ENCODE measurements at regions not wholly inside any gene's neighbourhood (a gene's known extent, or its start where the extent isn't known, plus 50 kb on each side); places are given as distances from the start of the nearest gene placed in this dataset.

DNA sequence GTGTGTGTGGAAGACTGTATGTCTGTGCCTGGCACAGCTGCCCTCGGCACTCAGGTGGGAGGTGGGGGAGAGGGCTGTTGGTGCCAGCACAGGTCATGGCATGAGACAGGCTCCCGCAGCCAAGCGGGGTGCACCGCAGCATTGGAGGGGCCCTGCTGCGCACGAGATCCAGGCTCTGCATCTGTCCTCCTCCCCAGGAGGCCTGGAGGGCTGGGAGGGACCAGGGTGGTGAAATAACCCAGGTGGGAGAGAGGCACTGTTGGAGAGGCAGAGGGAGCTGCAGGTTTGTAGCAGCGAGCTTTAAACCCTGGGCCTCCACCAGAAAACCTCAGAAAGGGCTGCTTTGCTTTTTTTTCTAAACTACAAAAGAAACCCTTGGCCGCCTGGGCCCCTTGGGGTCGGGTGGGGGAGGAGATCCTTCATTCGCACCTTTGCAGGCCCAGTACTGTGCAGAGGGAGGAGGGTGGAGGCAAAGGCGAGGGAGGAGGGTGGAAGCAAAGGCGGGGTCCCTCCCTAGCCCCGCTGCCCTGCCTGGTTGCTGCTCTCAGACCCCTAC, 241.7 kb downstream of the SEC14L1 start:
- TF ChIP-seq, protein P1, sequence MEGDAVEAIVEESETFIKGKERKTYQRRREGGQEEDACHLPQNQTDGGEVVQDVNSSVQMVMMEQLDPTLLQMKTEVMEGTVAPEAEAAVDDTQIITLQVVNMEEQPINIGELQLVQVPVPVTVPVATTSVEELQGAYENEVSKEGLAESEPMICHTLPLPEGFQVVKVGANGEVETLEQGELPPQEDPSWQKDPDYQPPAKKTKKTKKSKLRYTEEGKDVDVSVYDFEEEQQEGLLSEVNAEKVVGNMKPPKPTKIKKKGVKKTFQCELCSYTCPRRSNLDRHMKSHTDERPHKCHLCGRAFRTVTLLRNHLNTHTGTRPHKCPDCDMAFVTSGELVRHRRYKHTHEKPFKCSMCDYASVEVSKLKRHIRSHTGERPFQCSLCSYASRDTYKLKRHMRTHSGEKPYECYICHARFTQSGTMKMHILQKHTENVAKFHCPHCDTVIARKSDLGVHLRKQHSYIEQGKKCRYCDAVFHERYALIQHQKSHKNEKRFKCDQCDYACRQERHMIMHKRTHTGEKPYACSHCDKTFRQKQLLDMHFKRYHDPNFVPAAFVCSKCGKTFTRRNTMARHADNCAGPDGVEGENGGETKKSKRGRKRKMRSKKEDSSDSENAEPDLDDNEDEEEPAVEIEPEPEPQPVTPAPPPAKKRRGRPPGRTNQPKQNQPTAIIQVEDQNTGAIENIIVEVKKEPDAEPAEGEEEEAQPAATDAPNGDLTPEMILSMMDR (IDR thresholded peaks at IDR 0.05; ENCODE audit: insufficient read depth, low read length, missing control alignments): no peak
- CTCF ChIA-PET: interaction anchor here (1.2 to 2.0 kb wide), 3 partner anchors 12 to 52 kb away, joined by 3 to 8 read pairs (median 6); no protein-coding TSS in a partner anchor
- POLR2A ChIA-PET: interaction anchor here (1.1 kb wide), 1 partner anchor 8 kb away, joined by 6 read pairs; no protein-coding TSS in a partner anchor

DNA sequence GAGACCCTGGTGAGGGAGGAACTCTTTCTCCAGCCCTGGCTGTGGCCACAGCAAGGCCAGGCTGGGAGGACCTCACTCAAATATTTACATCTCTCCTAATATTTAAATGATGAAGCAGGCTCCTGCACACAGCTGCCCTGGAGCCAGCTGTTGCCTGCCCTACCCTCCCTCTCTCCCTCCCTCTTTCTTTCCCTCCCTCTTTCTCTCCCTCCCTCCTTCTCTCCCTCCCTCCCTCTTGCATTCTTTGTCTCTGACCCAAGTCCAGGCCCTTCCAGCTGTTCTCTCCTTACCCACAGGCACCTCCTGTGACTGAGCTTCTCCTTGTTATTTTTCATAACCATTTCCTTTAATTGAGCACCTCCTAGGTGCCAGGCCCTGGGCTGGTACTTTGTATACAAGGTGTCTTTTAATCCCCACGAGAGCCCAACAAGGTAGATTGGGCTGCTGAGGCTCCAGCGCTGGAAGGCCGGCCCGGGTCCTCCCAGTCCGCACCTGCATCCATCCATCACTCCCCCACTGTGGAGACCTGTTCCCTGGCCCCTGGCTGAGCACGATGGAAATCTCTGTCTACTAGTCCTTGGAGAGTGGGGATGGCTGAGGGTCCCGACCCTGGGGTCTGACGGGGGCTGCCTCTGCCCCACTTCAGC, 242.3 kb downstream of the SEC14L1 start:
- ChIA-PET CTCF (interaction anchor here (1.1 to 2.0 kb wide), 4 partner anchors 9 to 52 kb away, joined by 3 to 8 read pairs (median 4); no protein-coding TSS in a partner anchor), POLR2A (interaction anchor here (1.1 kb wide), 1 partner anchor 9 kb away, joined by 6 read pairs; no protein-coding TSS in a partner anchor)
- no peak overlapping the region for H3K4me3 ChIP-seq (ENCODE audit: low read depth, low read length)
- no peak for DNase-seq (ENCODE audit: low read depth, low spot score)
- TF ChIP-seq, protein P1 (IDR thresholded peaks at IDR 0.05; ENCODE audit: insufficient read depth, low read length, missing control alignments): no peak

More for the DNA sequence above, 241.7 kb downstream of the SEC14L1 start:
- DNase-seq (ENCODE audit: low read depth, low spot score): no peak
- no peak overlapping the region for H3K4me3 ChIP-seq (ENCODE audit: low read depth, low read length)

DNA sequence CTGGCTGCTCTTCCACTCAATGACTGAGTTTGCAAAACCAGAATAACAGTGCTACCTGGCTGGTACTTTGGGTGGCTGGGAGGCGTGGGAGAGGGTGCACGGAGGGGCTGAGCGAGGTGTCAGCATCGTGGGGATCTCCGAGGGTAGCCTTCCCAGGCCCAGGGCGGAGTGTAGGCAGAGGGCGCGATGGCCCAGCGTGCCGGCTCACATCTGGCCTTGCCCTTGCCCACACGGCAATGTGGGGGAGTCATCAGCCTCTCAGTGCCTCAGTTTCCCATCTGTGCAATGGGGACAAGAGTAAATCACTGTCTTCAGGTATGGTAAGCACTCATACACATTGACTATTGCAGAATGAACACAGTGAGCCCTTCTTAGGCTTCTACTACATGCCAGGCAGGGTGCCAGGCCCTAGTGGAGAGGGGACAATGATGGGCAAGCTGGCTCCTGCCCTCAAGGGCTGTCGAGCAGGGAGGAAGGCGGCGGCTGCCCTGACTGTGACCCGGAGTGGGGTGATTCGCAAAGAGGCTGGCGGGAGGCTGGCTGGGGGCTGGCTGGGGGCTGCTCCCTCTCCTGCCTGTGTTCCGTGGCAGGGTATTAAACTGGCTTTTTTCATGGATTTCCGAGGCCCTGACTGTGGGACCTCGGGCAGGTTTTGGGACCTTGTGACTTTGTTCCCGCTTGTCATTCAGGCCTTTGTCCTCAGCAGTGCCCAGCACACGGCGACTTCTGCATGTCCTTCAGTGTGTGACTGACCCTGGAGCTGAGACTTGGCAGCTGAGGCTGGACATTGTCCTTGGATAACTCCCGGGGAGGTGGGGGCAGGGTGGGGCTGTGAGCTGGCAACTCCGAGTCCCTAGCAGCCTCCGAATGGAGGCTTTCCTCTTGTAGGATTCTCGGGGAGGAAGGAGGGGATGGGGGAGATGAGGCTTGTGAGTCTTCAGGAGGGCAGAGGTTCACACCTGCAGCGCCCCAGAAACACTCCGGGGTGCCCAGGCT, 243.1 kb downstream of the SEC14L1 start:
- no peak overlapping the region for H3K4me3 ChIP-seq (ENCODE audit: low read depth, low read length)
- DNase-seq (ENCODE audit: low read depth, low spot score): no peak
- CTCF ChIA-PET: interaction anchor here (1.1 to 1.2 kb wide), 2 partner anchors 9 to 11 kb away, joined by 3 read pairs; no protein-coding TSS in a partner anchor
- POLR2A ChIA-PET: interaction anchor here (1.1 kb wide), 1 partner anchor 10 kb away, joined by 6 read pairs; no protein-coding TSS in a partner anchor
- TF ChIP-seq, protein P1 (IDR thresholded peaks at IDR 0.05; ENCODE audit: insufficient read depth, low read length, missing control alignments): no peak

DNA sequence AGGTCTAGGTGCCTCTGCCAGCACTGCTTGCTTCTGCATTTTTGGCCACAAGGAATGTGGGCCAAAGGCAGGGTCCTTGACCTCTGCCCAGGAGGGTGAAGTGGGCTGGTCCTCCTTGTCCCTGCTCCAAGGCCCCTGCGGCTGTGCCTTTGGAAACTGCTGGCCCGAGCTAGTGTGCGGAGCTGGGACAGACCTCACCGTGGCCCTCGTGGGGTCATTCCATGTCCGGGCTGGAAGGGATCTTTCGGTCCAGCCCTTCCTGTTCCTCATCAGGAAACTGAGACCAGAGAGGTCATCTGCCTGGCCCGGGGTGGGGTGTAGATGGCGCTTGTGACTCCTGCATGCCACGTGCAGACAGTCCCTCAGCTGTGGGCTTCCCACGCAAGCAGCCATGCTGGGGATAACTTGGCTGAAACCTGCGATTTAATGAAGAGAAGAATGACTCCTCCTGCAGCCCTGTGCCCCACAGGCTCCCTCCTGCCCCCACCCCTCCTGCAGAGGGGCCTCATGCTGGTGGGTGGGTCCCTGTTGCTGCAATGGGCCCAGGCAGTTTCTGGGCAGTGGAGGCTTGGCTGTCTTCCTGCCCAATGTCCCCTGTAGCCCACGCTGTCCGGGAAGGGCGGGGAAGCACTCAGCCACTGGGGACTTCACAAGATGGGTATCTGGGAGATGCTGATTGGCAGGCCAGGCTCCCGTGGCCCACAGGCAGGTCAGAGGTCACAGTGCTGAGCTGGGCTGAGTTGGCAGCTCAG, 245.2 kb downstream of the SEC14L1 start:
- DNase-seq (ENCODE audit: low read depth, low spot score): no peak
- ChIA-PET POLR2A (no interaction called here), CTCF (interaction anchor here (1.0 kb wide), 1 partner anchor 44 kb away, joined by 3 read pairs; no protein-coding TSS in a partner anchor)
- no peak overlapping the region for H3K4me3 ChIP-seq (ENCODE audit: low read depth, low read length)
- TF ChIP-seq, protein P1 (IDR thresholded peaks at IDR 0.05; ENCODE audit: insufficient read depth, low read length, missing control alignments): no peak

DNA sequence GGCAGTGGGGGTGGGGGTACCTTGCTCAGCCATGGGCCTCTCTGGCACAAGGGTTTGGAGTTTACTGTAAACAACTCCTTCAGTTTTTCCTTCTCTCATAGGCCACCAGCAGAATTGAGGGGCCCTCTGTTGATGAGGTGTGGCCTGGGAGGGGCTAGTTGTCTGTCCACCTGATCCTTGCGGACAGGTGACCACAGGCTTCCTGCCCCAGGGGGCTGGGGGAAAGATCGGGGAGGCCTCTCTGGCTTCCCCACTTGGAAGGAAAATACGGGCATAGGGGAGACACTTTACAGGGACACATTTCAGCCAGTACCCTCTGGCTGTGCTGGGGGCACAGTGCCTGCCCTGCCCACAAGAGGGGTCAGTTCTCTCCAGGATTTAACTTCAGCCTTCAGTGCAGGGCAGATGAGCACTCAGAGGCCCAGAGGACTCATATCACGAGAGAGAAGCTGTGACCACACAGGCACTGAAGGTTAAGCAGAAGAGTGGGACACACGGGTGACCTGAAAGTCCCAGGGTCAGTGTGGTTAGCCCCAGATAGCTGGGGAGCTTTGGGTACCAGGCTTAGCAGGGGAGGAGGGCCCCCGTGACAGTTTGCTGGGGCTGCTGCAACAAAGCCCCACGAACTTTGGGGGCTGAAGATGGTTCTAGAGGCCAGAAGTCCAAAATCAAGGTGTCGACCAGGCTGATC, 245.9 kb downstream of the SEC14L1 start:
- TF ChIP-seq, protein P1 (IDR thresholded peaks at IDR 0.05; ENCODE audit: insufficient read depth, low read length, missing control alignments): no peak
- CTCF ChIA-PET: interaction anchor here (0.7 kb wide), 1 partner anchor 44 kb away, joined by 4 read pairs; no protein-coding TSS in a partner anchor
- H3K4me3 ChIP-seq (ENCODE audit: low read depth, low read length): no peak overlapping the region
- POLR2A ChIA-PET: no interaction called here
- DNase-seq (ENCODE audit: low read depth, low spot score): no peak

Data from AG04449 (cell line).